HepG2 (cell line): ENCODE measurements at regions not wholly inside any gene's neighbourhood (a gene's known extent, or its start where the extent isn't known, plus 50 kb on each side); places are given as distances from the start of the nearest gene placed in this dataset.

Experiments used
- ARID3A ChIP-seq: IDR thresholded peaks from 2 replicates; pipeline ENCODE4 v1.6.1; 2012; ENCODE audit warnings: low read depth, low read length, improper control_type of control experiment
- CEBPB ChIP-seq: IDR thresholded peaks from 2 replicates; pipeline ENCODE4 v1.6.1; 2011; ENCODE audit warnings: low read depth, low read length, improper control_type of control experiment, borderline replicate concordance
- CREB1 ChIP-seq, 2 experiments: fragments of 450-650 bp in 1 of 2; IDR thresholded peaks; 2 replicates each; pipeline ENCODE4 v1.6.1; 2016 to 2017; ENCODE audit warnings: control low read depth in 1 of 2, mild to moderate bottlenecking in 1 of 2, missing compliant biosample characterization in 1 of 2, missing genetic modification characterization in 1 of 2
- GATA4 ChIP-seq: sonication (generic); IDR thresholded peaks from 2 replicates; pipeline ENCODE4 v1.6.1; 2016; ENCODE audit warnings: antibody characterized with exemption, low read depth, borderline replicate concordance
- GPN1 ChIP-seq: sonication (generic); formaldehyde crosslinking; IDR thresholded peaks from 2 replicates; pipeline ENCODE4 v1.5.1; 2020; ENCODE audit warnings: missing genetic modification reagents, borderline replicate concordance
- HMG20A ChIP-seq: IDR thresholded peaks from 2 replicates; pipeline ENCODE4 v1.6.1; 2016; ENCODE audit warnings: borderline replicate concordance
- KLF11 ChIP-seq: IDR thresholded peaks from 2 replicates; pipeline ENCODE4 v1.6.1; 2016; ENCODE audit warnings: missing compliant biosample characterization
- NFE2 ChIP-seq: sonication (generic); formaldehyde crosslinking; IDR thresholded peaks from 2 replicates; pipeline ENCODE4 v1.4.0; 2020; ENCODE audit warnings: missing genetic modification reagents
- NR2F6 ChIP-seq, 2 experiments: IDR thresholded peaks; 2 replicates each; pipeline ENCODE4 v1.6.1; 2016; ENCODE audit warnings: antibody characterized with exemption in 1 of 2, mild to moderate bottlenecking in 1 of 2
- PAF1 ChIP-seq: IDR thresholded peaks from 2 replicates; pipeline ENCODE4 v1.6.1; 2016; ENCODE audit warnings: missing genetic modification reagents, missing compliant biosample characterization
- RARA ChIP-seq: IDR thresholded peaks from 2 replicates; pipeline ENCODE4 v1.6.1; 2016; ENCODE audit warnings: missing genetic modification reagents, missing compliant biosample characterization
- RCOR2 ChIP-seq: IDR thresholded peaks from 2 replicates; pipeline ENCODE4 v1.6.1; 2016; ENCODE audit warnings: missing biosample characterization, missing genetic modification reagents
- REL ChIP-seq: sonication (generic); formaldehyde crosslinking; conservative IDR thresholded peaks from 2 replicates; pipeline ENCODE4 v1.8.0; 2022; ENCODE audit warnings: mild to moderate bottlenecking, missing genetic modification reagents, moderate library complexity
- RXRB ChIP-seq: IDR thresholded peaks from 2 replicates; pipeline ENCODE4 v1.6.1; 2016; ENCODE audit warnings: borderline replicate concordance, missing genetic modification reagents, missing compliant biosample characterization
- SIX4 ChIP-seq: sonication (generic); formaldehyde crosslinking; IDR thresholded peaks from 2 replicates; pipeline ENCODE4 v1.4.0; 2020; ENCODE audit warnings: missing genetic modification reagents
- SOX5 ChIP-seq: IDR thresholded peaks from 2 replicates; pipeline ENCODE4 v1.6.1; 2016; ENCODE audit warnings: borderline replicate concordance
- STAG1 ChIP-seq: sonication (generic); formaldehyde crosslinking; IDR thresholded peaks from 2 replicates; pipeline ENCODE4 v1.4.0; 2020; ENCODE audit warnings: missing genetic modification reagents
- TBL1XR1 ChIP-seq: fragments of 150-350 bp; IDR thresholded peaks from 2 replicates; pipeline ENCODE4 v1.6.1; 2014; ENCODE audit warnings: borderline replicate concordance, low read length; ENCODE audit not compliant: partially characterized antibody
- ZBTB20 ChIP-seq: sonication (generic); formaldehyde crosslinking; IDR thresholded peaks from 2 replicates; pipeline ENCODE4 v1.8.1; 2023; ENCODE audit warnings: missing genetic modification reagents, low read depth, mild to moderate bottlenecking, borderline replicate concordance
- ZMYM4 ChIP-seq: sonication (generic); formaldehyde crosslinking; IDR thresholded peaks from 2 replicates; pipeline ENCODE4 v1.8.1; 2023; ENCODE audit warnings: mild to moderate bottlenecking, missing genetic modification reagents
- ZNF431 ChIP-seq: sonication (generic); formaldehyde crosslinking; IDR thresholded peaks from 2 replicates; pipeline ENCODE4 v1.9.0; 2022; ENCODE audit warnings: missing genetic modification reagents, low read depth, mild to moderate bottlenecking, borderline replicate concordance
- ZNF530 ChIP-seq: sonication (generic); formaldehyde crosslinking; IDR thresholded peaks from 2 replicates; pipeline ENCODE4 v1.5.0; 2020; ENCODE audit warnings: low read depth, mild to moderate bottlenecking, missing genetic modification reagents
- ZNF777 ChIP-seq: sonication (generic); formaldehyde crosslinking; IDR thresholded peaks from 2 replicates; pipeline ENCODE4 v1.4.0; 2020; ENCODE audit warnings: missing genetic modification reagents
- TF ChIP-seq, protein P1 (sequence below): sonication (generic); formaldehyde crosslinking; IDR thresholded peaks from 2 replicates; pipeline ENCODE4 v1.4.0; 2020; ENCODE audit warnings: missing genetic modification reagents
- TF ChIP-seq, protein P2 (sequence below): fragments of 450-650 bp; IDR thresholded peaks from 2 replicates; pipeline ENCODE4 v1.6.1; 2017; ENCODE audit warnings: mild to moderate bottlenecking

- TF ChIP-seq ZNF530, result no peak
- TF ChIP-seq RCOR2 (CRISPR knock-in tag), result peak; percentile 63; the same call in 1 of the 2 replicates
- TF ChIP-seq TBL1XR1, result no peak
- TF ChIP-seq HMG20A (CRISPR knock-in tag), result peak; percentile 88; the same call in 1 of the 2 replicates
- no peak for TF ChIP-seq KLF11
- no peak for TF ChIP-seq CREB1 (IDR thresholded peaks at IDR 0.05)
- TF ChIP-seq CREB1 (CRISPR knock-in tag; IDR thresholded peaks at IDR 0.05), result peak; percentile 67
- peak; percentile 64 for TF ChIP-seq RARA
- no peak for TF ChIP-seq ZNF777 (CRISPR knock-in tag)
- TF ChIP-seq CEBPB, result peak; percentile 29; the same call in 1 of the 2 replicates
- no peak for TF ChIP-seq ZNF431 (CRISPR knock-in tag)
- no peak for TF ChIP-seq STAG1
- TF ChIP-seq GPN1 (CRISPR knock-in tag), result no peak
- no peak for TF ChIP-seq ZBTB20
- peak; percentile 75 for TF ChIP-seq RXRB
- TF ChIP-seq PAF1 (CRISPR knock-in tag), result no peak
- TF ChIP-seq, protein P1, sequence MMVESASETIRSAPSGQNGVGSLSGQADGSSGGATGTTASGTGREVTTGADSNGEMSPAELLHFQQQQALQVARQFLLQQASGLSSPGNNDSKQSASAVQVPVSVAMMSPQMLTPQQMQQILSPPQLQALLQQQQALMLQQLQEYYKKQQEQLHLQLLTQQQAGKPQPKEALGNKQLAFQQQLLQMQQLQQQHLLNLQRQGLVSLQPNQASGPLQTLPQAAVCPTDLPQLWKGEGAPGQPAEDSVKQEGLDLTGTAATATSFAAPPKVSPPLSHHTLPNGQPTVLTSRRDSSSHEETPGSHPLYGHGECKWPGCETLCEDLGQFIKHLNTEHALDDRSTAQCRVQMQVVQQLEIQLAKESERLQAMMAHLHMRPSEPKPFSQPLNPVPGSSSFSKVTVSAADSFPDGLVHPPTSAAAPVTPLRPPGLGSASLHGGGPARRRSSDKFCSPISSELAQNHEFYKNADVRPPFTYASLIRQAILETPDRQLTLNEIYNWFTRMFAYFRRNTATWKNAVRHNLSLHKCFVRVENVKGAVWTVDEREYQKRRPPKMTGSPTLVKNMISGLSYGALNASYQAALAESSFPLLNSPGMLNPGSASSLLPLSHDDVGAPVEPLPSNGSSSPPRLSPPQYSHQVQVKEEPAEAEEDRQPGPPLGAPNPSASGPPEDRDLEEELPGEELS, result peak; percentile 41; the same call in 1 of the 2 replicates
- no peak for TF ChIP-seq REL
- TF ChIP-seq NFE2 (CRISPR knock-in tag), result peak; percentile 64; the same call in 1 of the 2 replicates
- TF ChIP-seq NR2F6 (IDR thresholded peaks at IDR 0.05), result peak; percentile 83
- TF ChIP-seq NR2F6 (CRISPR knock-in tag; IDR thresholded peaks at IDR 0.05), result peak; percentile 72
- peak; percentile 28; the same call in 1 of the 2 replicates for TF ChIP-seq ARID3A
- TF ChIP-seq SIX4 (CRISPR knock-in tag), result no peak
- TF ChIP-seq SOX5 (CRISPR knock-in tag), result peak; percentile 70; the same call in 1 of the 2 replicates
- TF ChIP-seq, protein P2, sequence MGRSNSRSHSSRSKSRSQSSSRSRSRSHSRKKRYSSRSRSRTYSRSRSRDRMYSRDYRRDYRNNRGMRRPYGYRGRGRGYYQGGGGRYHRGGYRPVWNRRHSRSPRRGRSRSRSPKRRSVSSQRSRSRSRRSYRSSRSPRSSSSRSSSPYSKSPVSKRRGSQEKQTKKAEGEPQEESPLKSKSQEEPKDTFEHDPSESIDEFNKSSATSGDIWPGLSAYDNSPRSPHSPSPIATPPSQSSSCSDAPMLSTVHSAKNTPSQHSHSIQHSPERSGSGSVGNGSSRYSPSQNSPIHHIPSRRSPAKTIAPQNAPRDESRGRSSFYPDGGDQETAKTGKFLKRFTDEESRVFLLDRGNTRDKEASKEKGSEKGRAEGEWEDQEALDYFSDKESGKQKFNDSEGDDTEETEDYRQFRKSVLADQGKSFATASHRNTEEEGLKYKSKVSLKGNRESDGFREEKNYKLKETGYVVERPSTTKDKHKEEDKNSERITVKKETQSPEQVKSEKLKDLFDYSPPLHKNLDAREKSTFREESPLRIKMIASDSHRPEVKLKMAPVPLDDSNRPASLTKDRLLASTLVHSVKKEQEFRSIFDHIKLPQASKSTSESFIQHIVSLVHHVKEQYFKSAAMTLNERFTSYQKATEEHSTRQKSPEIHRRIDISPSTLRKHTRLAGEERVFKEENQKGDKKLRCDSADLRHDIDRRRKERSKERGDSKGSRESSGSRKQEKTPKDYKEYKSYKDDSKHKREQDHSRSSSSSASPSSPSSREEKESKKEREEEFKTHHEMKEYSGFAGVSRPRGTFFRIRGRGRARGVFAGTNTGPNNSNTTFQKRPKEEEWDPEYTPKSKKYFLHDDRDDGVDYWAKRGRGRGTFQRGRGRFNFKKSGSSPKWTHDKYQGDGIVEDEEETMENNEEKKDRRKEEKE, result no peak
- TF ChIP-seq ZMYM4, result no peak; the same call in 1 of the 2 replicates
- TF ChIP-seq GATA4, result peak; percentile 72; the same call in 1 of the 2 replicates
Measured at GRCh38 chr3:30227571-30228301, 378.7 kb upstream of the TGFBR2 start (continued).
